Colonic mucosa (tissue), 4 donors: ENCODE measurements at regions not wholly inside any gene's neighbourhood (a gene's known extent, or its start where the extent isn't known, plus 50 kb on each side); places are given as distances from the start of the nearest gene placed in this dataset.
"Not testable (repeated sequence)": the region's sequence is repeated elsewhere in the genome, so short reads cannot be mapped to it uniquely, and the experiment has no call there.

Source experiments
- DNase-seq: peaks from one replicate; pipeline ENCODE4 v3.0.0-alpha.2; 2020
- H3K27ac ChIP-seq: fragments of 200-600 bp; one replicate; pipeline ENCODE4 v1.8.0; 2021
- H3K27me3 ChIP-seq: fragments of 200-600 bp; one replicate; pipeline ENCODE4 v1.8.0; 2021
- H3K36me3 ChIP-seq: fragments of 200-600 bp; one replicate; pipeline ENCODE4 v1.8.0; 2021
- H3K4me1 ChIP-seq: fragments of 200-600 bp; one replicate; pipeline ENCODE4 v1.8.0; 2021; ENCODE audit warnings: mild to moderate bottlenecking
- H3K4me3 ChIP-seq: fragments of 200-600 bp; one replicate; pipeline ENCODE4 v1.8.0; 2021
- H3K9ac ChIP-seq, 2 donors: one replicate each; pipeline ENCODE4 v1.7.0; 2013; ENCODE audit warnings: control low read depth in 2 of 2, low read depth in 2 of 2, low read length in 2 of 2
- H3K9me3 ChIP-seq: fragments of 200-600 bp; one replicate; pipeline ENCODE4 v1.8.0; 2021
- intact Hi-C: fragments of 100-400 bp; cut with DNase I; formaldehyde crosslinking; loops from one replicate; pipeline ENCODE4 v1.14.1; 2022
- donor health status: healthy.
- donor health status: DM: no; HTN: no; CAD: no.
- donor health status: DM: no; HTN: no; CAD: no.

- H3K27me3 ChIP-seq, H3K9me3 ChIP-seq, intact Hi-C loops, H3K36me3 ChIP-seq, H3K4me1 ChIP-seq, DNase-seq, H3K9ac ChIP-seq, H3K4me3 ChIP-seq, H3K27ac ChIP-seq: not testable (repeated sequence)
Measured at GRCh38 chr9:67477465-67477864, 381.3 kb upstream of the ANKRD20A1 start.

- H3K9me3 ChIP-seq, intact Hi-C loops, H3K27me3 ChIP-seq, DNase-seq, H3K9ac ChIP-seq, H3K36me3 ChIP-seq, H3K4me3 ChIP-seq, H3K27ac ChIP-seq, H3K4me1 ChIP-seq: not testable (repeated sequence)
Measured at GRCh38 chr9:67470739-67471138, 388.0 kb upstream of the ANKRD20A1 start.

- intact Hi-C loops, DNase-seq, H3K4me3 ChIP-seq, H3K27me3 ChIP-seq, H3K9ac ChIP-seq, H3K27ac ChIP-seq, H3K9me3 ChIP-seq, H3K36me3 ChIP-seq, H3K4me1 ChIP-seq: not testable (repeated sequence)
Measured at GRCh38 chr9:67468326-67468725, 390.4 kb upstream of the ANKRD20A1 start.

- DNase-seq, intact Hi-C loops, H3K9ac ChIP-seq, H3K36me3 ChIP-seq, H3K4me3 ChIP-seq, H3K4me1 ChIP-seq, H3K27ac ChIP-seq, H3K9me3 ChIP-seq, H3K27me3 ChIP-seq: not testable (repeated sequence)
Measured at GRCh38 chr9:67461796-67462757, 396.7 kb upstream of the ANKRD20A1 start.

- H3K9me3 ChIP-seq, intact Hi-C loops, H3K36me3 ChIP-seq: not testable (repeated sequence)
Measured at GRCh38 chr9:67452941-67453340, 405.8 kb upstream of the ANKRD20A1 start.

GRCh38 chr9:67442313-67442712, 416.4 kb upstream of the ANKRD20A1 start:
- DNase-seq, H3K27ac ChIP-seq, H3K36me3 ChIP-seq, H3K4me3 ChIP-seq, H3K9me3 ChIP-seq, H3K27me3 ChIP-seq, intact Hi-C loops, H3K4me1 ChIP-seq, H3K9ac ChIP-seq: not testable (repeated sequence)

More at GRCh38 chr9:67452941-67453340, 405.8 kb upstream of the ANKRD20A1 start:
- not testable (repeated sequence) for H3K27me3 ChIP-seq, H3K4me1 ChIP-seq, H3K4me3 ChIP-seq, DNase-seq, H3K27ac ChIP-seq, H3K9ac ChIP-seq

GRCh38 chr9:67437011-67437410, 421.7 kb upstream of the ANKRD20A1 start:
- H3K4me1 ChIP-seq, H3K27me3 ChIP-seq, H3K4me3 ChIP-seq, DNase-seq, H3K9ac ChIP-seq, H3K27ac ChIP-seq, intact Hi-C loops, H3K36me3 ChIP-seq, H3K9me3 ChIP-seq: not testable (repeated sequence)

GRCh38 chr9:67424881-67425280, 432.5 kb upstream of the SPATA31A3 start:
- H3K9me3 ChIP-seq, H3K27ac ChIP-seq, H3K4me3 ChIP-seq, H3K9ac ChIP-seq, H3K4me1 ChIP-seq, H3K36me3 ChIP-seq, DNase-seq, intact Hi-C loops, H3K27me3 ChIP-seq: not testable (repeated sequence)

GRCh38 chr9:67423049-67423728, 430.8 kb upstream of the SPATA31A3 start:
- DNase-seq, intact Hi-C loops: not testable (repeated sequence)

GRCh38 chr9:67418496-67419079, 426.2 kb upstream of the SPATA31A3 start:
- H3K27me3 ChIP-seq, H3K27ac ChIP-seq, H3K9me3 ChIP-seq, H3K4me3 ChIP-seq, H3K9ac ChIP-seq, DNase-seq, H3K4me1 ChIP-seq, H3K36me3 ChIP-seq, intact Hi-C loops: not testable (repeated sequence)

More at GRCh38 chr9:67423049-67423728, 430.8 kb upstream of the SPATA31A3 start:
- H3K4me3 ChIP-seq, H3K9me3 ChIP-seq, H3K27ac ChIP-seq, H3K27me3 ChIP-seq, H3K4me1 ChIP-seq, H3K36me3 ChIP-seq, H3K9ac ChIP-seq: not testable (repeated sequence)

- H3K27ac ChIP-seq, intact Hi-C loops, H3K9ac ChIP-seq, H3K4me3 ChIP-seq, H3K36me3 ChIP-seq, DNase-seq, H3K4me1 ChIP-seq, H3K9me3 ChIP-seq, H3K27me3 ChIP-seq: not testable (repeated sequence)
Measured at GRCh38 chr9:67417341-67417983, 425.1 kb upstream of the SPATA31A3 start.

GRCh38 chr9:67416639-67417038, 424.3 kb upstream of the SPATA31A3 start:
- H3K9ac ChIP-seq, H3K4me1 ChIP-seq, H3K9me3 ChIP-seq, intact Hi-C loops, H3K36me3 ChIP-seq, H3K27me3 ChIP-seq, H3K27ac ChIP-seq, DNase-seq, H3K4me3 ChIP-seq: not testable (repeated sequence)
